NOMO-1 treated with DMSO at 0.1 percent for 48 hours (cell line): ENCODE measurements at regions not wholly inside any gene's neighbourhood (a gene's known extent, or its start where the extent isn't known, plus 50 kb on each side); places are given as distances from the start of the nearest gene placed in this dataset.
"Not testable (repeated sequence)": the region's sequence is repeated elsewhere in the genome, so short reads cannot be mapped to it uniquely, and the experiment has no call there.

Experiments used
- DNase-seq: peaks from one replicate; lab custom pipeline; 2025; ENCODE audit not compliant: unreplicated experiment; lab: John Stamatoyannopoulos, UW

DNA sequence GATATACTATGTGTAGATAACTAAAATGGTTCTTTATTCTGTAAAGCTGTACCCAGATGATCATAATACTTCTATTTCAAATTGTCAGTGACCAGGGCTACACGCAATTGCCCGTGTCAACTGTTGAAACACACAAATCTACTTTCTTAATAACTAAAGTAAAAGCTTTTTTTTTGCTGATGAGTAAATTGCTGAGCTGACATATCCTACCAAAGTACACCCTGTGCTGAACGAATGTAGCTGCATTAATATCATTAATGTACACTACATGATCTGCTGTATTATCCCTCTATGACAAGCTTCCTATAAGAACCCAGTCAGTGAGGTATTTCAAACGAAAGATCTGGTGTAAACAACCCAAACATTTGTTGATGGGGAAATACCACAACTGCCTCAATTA is 827.2 kb upstream of the ATXN8OS start:
- no peak for DNase-seq

DNA sequence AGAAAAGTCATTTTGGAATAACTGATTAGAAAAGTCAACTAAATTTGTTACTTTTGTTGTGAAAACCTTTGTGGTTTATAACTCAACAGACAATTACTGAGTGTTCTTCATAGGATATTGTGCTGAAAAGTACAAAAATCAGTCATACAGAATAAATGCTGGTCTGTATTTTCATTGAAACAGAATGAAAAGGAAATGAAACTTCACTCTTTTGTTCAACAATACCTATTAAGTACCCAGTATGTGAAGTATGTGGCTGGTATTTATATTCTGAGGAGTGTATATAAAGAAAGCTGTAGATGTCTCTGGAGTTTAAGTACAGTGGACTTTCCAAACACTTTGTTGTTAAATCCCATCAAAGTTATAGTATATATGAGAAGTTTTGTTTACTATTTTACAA is 828.4 kb upstream of the ATXN8OS start:
- no peak for DNase-seq

DNA sequence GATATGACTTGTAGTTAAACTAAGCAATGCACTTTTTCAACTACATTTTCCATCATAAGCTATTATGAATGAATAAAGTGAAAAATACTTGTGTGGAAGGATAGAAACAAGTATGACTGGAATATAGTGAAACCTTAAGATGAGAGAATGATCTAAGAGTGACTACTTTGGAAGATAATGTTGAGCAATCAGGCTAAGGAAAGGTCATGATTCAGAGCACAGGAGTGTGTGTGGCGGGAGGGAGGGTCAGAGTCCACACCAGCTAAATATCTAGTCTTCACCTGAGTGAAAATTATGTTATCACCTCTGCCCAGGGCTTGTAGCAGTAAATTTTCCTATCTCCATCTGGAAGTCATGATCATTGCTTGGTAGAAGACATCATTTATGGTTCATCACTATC is 833.4 kb upstream of the ATXN8OS start:
- DNase-seq, result no peak

DNA sequence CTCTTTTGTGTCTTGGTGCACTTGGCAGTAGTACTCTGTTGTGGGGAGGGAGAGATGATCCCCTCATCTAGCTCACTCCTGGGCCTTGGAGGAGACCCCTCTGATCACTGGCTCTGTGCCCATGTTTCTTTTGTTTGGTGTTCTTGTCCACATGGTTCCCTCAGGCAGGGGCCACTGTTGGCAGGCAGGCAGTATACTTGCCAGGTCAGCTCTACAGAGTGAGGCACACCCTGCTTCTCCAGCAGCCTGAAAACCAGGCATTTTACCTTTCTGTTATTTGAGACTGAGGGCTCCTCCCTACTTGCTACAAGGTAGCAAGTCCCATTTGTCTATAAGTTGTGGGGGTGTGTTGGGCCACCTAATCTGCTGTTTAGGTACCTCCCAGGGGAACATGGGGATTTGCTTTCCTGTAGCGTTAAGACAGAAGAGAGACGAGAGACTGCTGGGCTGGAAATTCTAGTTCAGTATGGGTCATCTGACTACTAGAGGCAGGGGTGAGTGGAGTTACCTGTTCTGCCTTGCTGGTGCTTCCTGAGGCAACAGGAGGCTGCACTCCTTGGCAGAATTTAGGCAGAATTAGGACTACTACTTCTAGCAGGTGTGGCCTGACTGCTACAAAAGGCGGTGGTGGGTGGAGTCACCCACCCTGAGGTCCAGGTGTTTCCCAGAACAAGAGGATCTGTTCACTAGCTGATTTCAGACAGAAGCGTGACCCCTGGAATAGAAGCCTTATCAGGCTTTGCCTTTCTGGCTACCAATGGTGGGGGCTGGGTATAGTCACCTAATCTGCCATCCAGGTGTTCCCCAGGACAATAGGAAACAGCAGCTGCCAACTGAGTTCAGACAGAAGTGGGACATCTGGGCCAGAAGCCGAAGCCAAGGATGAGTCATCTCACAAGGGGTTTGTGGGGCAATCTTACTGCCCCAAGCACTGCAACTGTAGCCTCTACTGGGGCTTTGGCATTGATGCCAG is 843.0 kb upstream of the ATXN8OS start:
- no peak for DNase-seq

DNA sequence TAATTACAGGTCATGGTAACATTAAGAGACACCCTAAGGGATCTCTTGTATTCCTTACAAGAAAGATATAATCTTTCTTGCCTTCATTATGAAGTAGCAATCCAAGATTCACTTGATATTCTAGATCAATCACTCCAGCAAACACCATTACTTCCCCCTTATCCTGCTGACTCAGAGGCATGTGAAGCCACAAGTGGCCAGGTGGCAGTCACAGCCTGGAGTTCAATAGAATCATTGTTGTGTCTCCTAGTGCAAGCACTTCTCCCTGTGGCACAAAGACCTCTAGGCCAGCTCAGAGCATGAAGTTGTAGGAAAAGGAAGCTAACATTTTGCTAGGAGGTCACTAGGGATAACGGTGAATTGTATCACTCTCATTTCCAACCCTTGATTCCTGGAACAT is 864.3 kb upstream of the ATXN8OS start:
- DNase-seq, result no peak

DNA sequence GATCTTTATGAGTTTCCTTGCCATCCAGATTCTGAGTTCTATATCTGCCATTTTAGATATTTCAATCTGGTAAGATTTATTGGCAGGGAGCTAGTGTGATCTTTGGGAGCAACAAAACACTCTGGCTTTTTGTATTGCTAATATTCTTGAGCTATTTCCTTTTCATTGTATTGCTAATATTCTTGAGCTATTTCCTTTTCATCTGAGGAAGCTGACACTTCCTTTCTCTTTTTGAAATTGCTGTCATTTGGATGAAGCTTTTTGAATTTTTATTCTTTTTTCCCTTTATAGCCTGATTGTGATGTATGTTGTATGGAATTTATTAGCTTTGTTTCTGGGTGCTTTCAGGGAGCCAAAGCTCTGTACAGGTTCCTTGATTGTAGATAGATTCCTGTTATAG is 873.5 kb upstream of the ATXN8OS start:
- DNase-seq, result no peak

DNA sequence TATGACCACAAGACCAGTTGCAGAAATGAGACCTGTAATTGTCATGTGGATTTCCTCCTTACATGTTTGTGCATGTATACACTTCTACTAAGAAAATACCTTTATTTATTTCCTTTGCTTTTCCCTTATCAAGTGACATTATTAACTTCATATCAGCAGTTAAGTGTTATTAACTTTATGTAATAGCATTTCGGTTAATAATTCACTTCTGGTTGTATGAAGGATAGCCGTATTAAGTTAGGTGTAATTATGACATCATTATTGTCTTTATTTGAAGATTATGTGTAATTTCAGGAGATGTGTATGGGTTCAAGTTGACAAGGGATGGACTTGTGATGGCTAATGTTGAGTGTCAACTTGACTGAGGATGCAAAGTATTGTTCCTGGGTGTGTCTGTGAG is 881.2 kb upstream of the ATXN8OS start:
- DNase-seq, result no peak

DNA sequence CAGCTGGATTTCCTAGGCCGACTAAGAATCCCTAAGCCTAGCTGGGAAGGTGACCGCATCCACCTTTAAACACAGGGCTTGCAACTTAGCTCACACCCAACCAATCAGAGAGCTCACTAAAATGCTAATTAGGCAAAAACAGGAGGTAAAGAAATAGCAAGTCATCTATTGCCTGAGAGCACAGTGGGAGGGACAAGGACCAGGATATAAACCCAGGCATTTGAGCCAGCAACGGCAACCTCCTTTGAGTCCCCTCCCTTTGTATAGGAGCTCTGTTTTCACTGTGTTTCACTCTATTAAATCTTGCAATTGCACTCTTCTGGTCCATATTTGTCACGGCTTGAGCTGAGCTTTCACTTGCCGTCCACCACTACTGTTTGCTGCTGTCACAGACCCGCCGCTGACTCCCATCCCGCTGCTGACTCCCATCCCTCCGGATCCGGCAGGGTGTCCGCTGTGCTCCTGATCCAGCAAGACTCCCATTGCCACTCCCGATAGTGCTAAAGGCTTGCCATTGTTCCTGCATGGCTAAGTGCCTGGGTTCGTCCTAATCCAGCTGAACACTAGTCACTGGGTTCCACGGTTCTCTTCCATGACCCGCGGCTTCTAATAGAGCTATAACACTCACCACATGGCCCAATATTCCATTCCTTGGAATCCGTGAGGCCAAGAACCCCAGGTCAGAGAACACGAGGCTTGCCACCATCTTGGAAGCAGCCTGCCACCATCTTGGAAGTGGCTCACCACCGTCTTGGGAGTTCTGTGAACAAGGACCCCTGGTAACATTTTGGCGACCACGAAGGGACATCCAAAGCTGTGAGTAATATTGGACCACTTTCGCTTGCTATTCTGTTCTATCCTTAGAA is 885.8 kb upstream of the ATXN8OS start:
- not testable (repeated sequence) for DNase-seq

DNA sequence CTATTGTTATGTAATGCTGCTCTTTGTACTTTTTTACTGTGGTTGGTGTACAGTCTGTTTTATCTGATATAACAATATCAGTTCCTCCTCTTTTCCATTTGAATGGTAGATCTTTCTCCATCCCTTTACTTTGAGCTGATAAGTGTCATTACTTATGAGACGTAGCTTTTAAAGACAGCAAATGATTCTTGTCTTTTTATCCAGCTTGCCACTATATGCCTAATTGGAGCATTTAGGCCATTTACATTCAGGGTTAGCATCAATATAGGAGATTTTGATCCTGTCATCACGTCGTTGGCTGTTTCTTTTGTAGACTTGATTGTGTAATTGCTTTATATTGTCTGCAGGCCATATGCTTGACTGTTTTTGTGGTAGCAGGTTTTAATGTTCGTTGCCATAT is 894.2 kb upstream of the ATXN8OS start:
- no peak for DNase-seq

DNA sequence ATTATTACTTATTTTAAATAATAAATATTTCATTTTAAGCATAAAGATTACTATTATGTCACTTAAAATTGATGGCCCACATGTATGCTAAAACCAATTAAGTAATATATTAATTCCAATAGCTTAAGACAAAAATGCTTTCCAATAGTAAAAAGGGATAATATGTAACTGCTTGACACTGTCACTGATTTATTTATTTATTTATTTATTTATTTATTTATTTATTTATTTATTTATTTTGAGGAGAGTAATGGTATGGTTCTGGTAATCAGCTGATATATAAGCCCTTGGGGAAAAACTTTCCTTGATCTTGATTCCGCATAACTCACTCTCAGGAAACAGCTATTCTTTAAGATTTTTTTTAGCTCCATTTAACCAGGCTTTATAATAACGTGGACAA is 903.0 kb upstream of the ATXN8OS start:
- DNase-seq, result no peak

DNA sequence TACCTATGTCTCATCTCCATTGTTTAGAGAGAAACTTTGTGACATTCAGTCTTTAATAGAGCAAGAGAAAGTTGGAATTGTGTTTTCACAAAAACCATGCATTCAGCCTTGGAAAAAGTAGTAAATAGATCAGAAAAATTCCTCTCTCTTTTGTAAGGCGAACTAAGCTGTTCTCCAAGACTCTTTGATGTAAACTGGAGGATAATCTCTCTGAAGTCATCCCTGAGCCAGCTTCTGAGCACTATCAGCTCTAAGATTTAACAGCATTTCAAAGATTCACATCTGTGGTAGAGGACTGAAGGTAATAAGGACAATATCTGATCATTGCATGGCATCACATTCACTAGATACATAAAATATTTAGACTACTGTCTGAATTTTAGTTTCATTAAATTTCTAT is 904.6 kb upstream of the ATXN8OS start:
- no peak for DNase-seq

DNA sequence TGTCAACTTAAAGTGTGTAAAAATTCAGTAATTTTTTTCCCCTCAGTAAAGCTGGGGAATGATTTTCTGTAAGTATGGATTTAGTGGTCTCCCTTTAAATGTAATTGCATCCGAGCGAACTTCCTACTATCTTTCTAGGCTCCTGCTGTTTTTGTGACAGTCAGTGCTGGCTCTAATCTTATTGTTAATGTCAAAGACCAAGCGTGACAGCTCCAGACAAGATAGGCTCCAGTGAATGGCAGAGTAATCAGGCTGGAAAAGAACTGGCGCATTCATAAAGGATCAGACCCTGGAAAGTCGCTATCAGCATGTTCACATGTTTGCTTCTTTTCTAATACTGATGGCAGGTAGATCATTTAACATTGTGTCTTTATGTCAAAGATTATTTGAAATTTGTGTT is 908.0 kb upstream of the ATXN8OS start:
- no peak for DNase-seq

DNA sequence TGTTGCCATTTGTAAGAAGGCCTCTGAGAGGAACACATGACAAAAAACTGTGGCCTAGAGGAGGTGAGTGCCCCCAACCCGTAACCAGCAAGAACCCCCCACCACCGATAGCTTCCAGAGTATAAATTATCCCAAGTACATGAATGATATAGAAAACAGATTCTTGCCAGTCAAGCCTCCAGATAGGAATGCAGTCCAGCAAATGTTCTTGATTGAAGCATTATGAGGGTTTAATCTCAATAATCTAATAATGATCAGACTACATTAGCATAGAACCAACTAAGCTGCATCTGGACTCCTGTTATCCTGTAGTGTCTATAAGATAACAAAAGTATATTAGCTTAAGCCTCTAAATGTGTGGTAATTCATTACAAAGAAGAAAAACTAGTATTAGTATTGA is 908.9 kb upstream of the ATXN8OS start:
- no peak for DNase-seq

DNA sequence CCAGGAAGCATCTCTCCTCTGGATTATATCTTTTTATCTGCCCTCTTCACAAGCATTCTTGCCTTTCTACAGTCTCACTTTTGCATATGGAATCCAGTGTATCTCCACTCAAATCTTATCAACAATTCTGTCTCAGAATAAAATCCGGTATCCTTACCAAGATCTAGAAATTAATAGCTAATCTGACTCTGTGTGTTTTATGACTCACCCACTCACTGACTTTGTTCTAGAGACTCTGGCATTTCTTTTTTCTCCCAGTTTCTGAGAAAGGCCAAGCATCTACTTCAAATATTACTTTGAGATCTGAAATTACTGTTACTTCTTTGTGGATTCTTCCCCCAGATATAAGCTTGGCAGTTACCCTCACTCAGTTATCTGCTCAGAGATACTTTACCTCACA is 913.5 kb upstream of the ATXN8OS start:
- DNase-seq, result no peak

DNA sequence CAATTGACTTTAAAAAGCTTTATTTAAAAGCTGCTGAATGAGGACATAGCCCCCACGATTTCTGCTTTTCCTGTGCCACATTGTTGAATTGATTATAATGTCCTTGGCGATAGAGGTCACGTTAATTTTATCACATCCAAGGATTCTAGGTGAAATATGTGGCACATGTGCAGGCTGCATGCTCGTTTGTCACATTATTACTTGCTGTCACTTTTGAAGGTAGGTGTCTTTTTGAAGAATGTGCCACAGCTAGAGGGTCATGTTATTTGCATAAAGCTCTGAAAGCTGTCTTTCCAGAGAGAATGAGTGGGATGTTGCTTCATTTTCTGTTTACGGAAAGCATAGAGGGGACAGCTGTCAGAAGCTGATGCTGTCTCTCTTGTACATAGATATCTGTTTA is 927.6 kb upstream of the ATXN8OS start:
- DNase-seq, result no peak

DNA sequence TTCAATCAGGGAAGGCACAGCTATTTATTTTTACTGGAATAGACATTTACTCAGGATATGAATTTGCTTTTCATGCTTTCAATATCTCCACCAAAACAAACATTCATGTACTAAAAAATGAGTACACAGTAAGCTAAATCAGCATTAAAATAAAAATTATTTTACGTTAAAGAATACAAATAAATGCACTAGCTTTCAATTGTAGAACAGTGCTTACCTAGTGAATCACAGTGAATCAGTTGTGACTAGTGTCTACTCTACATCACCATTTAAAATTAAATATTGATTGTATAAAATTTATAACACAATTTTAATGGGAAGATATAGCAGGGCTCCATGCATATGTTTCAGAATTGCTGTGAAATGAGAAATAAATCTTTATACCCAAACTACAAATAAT is 929.6 kb upstream of the ATXN8OS start:
- DNase-seq, result no peak

DNA sequence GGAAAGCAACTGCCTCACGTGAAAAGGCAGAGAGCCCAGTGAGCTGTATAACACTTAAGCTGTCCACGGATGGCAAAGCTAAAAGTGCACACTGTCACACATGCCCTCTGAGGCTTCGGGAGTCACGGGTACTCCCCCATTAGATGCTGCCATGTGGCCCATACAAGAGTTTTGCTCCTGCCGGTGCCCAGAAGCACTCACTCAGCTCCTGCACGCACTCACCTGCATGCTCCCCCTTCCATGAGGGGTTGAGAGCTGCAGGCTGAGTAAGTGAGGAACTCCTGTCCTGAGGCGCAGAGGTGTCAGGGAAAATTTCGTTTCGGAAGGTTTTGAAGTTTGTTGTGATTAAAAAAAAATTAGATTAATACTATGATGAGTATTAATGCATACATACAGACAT is 939.2 kb upstream of the ATXN8OS start:
- DNase-seq, result no peak

DNA sequence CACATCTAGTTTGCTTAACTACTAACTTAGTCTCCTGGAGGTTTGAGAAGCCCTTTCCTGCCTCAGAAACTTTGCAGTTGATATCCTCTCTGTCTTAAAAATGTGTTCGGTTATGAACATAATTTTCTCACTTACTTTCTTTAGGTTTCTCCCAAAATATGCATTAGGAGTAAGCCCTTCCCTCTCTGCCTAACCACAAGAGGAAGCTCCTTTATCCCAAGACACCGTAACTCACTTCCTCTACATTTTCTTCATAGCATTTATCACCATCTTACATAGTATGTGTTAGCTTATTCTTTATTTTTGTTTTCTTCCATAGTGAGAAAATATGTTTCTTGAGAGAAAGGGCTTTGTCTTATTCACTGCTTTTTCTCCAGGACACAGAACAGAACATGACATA is 952.5 kb upstream of the ATXN8OS start:
- DNase-seq, result no peak

DNA sequence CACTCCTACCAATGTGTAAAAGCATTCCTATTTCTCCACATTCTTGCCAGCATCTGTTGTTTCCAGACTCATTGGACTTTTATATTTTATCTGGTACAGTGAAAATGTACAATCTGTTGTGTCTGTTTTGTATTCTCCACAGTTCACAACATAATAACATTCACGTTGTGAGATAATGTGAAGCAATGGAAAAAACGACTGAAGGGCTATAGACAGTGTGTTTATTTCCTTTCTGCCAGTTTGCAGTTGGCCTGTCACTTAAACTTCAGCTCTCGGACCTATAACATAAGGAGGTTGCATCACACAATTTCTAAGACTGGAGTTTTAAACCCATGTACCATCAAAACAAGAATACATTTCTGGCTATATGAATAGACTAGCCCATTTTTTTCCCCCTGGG is 965.5 kb upstream of the ATXN8OS start:
- no peak for DNase-seq

DNA sequence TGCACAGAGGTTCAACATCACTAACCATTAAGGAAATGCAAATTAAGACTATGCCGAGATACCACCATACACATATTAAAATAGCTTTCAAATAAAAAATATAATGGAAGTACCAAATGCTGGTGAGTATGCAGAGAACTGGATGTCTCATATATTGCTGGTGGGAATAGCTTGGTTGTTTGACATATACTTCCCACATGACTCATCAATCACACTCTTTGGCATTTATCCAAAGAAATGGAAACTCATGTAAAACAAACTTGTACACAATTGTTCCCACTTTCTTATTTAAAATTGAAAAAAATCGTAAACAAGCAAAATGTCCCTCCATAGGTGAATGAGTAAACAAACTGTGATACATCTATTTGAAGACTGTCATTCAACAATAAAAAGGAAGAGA is 982.6 kb upstream of the ATXN8OS start:
- no peak for DNase-seq

DNA sequence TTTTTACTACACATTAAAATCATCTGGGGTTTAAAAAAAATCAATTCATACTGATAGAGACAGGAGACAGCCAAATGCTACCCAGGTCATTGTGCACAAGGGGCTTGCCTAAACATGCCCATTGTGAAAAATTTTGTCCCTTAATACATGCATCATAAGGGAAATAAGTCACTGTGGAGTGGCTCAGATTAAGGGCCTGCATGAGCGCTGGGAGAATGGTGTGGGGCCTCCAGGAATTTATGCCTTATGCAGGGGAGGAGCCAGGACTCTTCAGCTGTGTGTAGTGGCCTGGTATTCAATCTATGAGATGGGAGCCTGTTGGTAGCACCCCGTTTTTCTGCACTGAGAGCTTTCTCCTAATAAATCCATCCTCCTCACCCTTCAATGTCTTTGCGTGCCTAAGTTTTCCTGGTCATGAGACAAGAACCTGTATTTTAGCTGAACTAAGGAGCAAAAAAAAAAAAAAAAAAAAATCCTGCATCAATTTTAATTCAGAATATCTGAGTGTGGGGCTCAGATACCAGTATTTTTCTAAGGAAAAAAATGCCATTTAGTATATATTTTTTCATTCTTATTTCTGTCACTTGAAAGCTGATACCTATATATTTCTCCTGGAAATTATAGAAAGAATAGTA is 997.6 kb upstream of the ATXN8OS start:
- no peak for DNase-seq

DNA sequence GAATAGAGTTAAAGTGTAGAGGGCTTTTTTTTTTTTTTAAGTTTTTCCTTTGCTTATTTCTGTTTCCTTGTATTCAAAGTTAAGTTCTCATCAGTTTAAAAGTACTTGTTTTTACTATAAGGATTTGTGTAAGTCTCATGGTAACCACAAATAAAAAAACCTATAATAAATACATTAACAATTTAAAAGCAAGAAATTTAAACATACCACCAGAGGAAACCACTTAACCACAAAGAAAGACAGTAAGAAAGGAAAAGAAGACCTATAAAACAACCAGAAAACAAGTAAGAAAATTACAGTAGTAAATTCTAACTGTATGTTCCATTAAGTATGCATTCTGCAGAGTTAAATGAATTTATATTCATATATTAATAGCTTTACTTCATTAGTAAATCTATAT is 999.1 kb upstream of the ATXN8OS start:
- DNase-seq, result no peak
